Thyroid gland (tissue), 4 donors: ENCODE measurements at regions not wholly inside any gene's neighbourhood (a gene's known extent, or its start where the extent isn't known, plus 50 kb on each side); places are given as distances from the start of the nearest gene placed in this dataset.

Experiments used
- DNase-seq, 2 donors: peaks; one replicate each; pipeline ENCODE4 v3.0.0-alpha.2; 2019
- H3K27ac ChIP-seq, 3 donors: fragments of 200-600 bp; sonication (generic); 1 replicate in 2 of 3; 2 replicates in 1 of 3; pipeline ENCODE4 v1.5.1; 2016 to 2019; ENCODE audit warnings: mild to moderate bottlenecking in 1 of 3, moderate library complexity in 1 of 3
- H3K27me3 ChIP-seq: fragments of 200-600 bp; sonication (generic); one replicate; pipeline ENCODE4 v1.5.1; 2019
- H3K36me3 ChIP-seq, 2 donors: fragments of 200-600 bp; sonication (generic); one replicate each; pipeline ENCODE4 v1.5.1; 2016 to 2019
- H3K4me1 ChIP-seq, 2 donors: fragments of 200-600 bp; sonication (generic); one replicate each; pipeline ENCODE4 v1.5.1; 2017 to 2019
- H3K4me3 ChIP-seq, 3 donors: fragments of 200-600 bp; sonication (generic); replicated peaks in 1 of 3; 1 replicate in 2 of 3; 2 replicates in 1 of 3; pipeline ENCODE4 v1.5.1; 2016; ENCODE audit warnings: mild to moderate bottlenecking in 1 of 3
- H3K9me3 ChIP-seq: fragments of 200-600 bp; sonication (generic); one replicate; pipeline ENCODE4 v1.5.1; 2017
- POLR2A ChIP-seq, 2 donors: fragments of 450-650 bp; IDR thresholded peaks; one replicate each; pipeline ENCODE4 v1.6.1; 2017; ENCODE audit warnings: antibody characterized with exemption in 2 of 2, mild to moderate bottlenecking in 2 of 2, moderate library complexity in 1 of 2
- WGBS, 2 donors: methylation state at CpG; one replicate each; pipeline ENCODE4 v1.1.5; 2017; 5-methylcytosine and 5-hydroxymethylcytosine counted together
- intact Hi-C: fragments of 100-400 bp; cut with DNase I; formaldehyde crosslinking; loops from one replicate; pipeline ENCODE4 v1.15.1; 2023
- TF ChIP-seq, protein P1 (sequence below), 6 experiments: fragments of 200-600 bp in 3 of 6; fragments of 450-650 bp in 3 of 6; sonication (generic) in 3 of 6; IDR thresholded peaks; one replicate each; pipeline ENCODE4 v1.5.1; 2016 to 2019; ENCODE audit warnings: antibody characterized with exemption in 6 of 6, mild to moderate bottlenecking in 2 of 6, inconsistent platforms in 1 of 6, moderate library complexity in 1 of 6

DNA sequence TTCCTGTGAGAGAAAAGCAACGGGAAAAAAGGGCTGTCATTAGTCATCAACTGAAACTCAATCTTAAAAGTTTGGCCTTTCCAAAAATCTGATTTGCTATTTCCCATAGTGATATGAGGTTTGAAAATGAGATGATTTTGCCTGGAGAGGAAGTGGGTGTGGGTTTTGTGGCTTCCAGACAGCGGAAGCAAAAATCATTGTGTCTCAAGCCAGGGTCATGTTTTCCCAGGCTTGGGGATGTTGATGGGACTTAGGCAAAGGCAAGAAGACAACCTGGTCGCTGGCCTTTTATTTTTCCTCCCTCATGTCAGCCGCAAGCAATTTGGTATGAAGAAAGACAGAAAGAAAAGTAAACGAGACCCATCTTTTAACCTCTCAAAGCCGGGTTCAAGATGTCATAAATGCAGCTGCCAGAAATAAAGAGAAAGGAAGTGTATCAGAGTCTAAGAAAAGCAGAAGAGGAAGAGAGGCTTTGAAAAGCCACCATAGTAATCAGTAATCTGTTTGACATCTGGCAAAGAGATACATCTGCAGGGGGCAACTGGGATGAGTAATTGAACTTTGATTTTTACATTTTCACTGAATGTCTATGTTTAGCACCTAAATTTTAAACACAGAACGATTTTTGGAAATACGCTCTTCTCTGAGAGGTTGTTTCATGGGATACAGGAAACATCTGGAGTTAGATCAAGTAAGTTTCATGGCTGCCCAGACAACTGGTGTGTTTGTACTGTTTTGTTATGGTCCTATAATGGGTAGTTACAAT is 521.6 kb upstream of the SLIT2 start:
- no peak for TF ChIP-seq POLR2A (IDR thresholded peaks at IDR 0.05)
- TF ChIP-seq, protein P1, sequence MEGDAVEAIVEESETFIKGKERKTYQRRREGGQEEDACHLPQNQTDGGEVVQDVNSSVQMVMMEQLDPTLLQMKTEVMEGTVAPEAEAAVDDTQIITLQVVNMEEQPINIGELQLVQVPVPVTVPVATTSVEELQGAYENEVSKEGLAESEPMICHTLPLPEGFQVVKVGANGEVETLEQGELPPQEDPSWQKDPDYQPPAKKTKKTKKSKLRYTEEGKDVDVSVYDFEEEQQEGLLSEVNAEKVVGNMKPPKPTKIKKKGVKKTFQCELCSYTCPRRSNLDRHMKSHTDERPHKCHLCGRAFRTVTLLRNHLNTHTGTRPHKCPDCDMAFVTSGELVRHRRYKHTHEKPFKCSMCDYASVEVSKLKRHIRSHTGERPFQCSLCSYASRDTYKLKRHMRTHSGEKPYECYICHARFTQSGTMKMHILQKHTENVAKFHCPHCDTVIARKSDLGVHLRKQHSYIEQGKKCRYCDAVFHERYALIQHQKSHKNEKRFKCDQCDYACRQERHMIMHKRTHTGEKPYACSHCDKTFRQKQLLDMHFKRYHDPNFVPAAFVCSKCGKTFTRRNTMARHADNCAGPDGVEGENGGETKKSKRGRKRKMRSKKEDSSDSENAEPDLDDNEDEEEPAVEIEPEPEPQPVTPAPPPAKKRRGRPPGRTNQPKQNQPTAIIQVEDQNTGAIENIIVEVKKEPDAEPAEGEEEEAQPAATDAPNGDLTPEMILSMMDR (IDR thresholded peaks at IDR 0.05) = no peak
- Histone ChIP-seq H3K4me3 (no peak overlapping the region), H3K27me3 (no peaks in the 10 kb centered on the region), H3K36me3 (no peaks in the 10 kb centered on the region), H3K27ac (no peak overlapping the region), H3K4me1 (no peaks in the 10 kb centered on the region), H3K9me3 (no peaks in the 10 kb centered on the region)
- 57 to 59% methylated on average over 8 of the region's 8 CpGs for WGBS, 2 donors
- intact Hi-C loops = no loop called here
- no peak for DNase-seq

DNA sequence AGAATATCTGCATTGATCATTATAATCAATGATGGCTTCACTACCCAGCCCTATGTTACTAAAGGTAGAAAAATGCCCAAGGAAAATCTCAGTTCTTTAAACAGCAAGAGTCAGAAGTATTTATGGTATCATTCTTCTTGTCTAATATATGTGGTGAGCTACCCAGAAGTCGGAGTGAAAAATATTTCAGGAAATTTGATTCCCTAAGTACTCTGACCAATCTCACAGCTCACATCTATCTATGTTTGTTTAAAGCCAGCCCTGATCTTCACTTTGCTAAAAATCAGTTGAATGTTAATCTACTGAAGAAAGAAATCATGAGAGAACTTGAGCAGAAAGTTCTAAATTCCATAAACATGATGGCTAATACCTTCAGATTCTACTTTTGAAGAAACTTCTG is 522.9 kb upstream of the SLIT2 start:
- no peak overlapping the region for H3K4me3 ChIP-seq
- no peaks in the 10 kb centered on the region for H3K4me1 ChIP-seq
- H3K9me3 ChIP-seq = no peaks in the 10 kb centered on the region
- WGBS, 2 donors = 31 to 72% methylated on average over 1 of the region's 1 CpG
- no peak for DNase-seq
- H3K36me3 ChIP-seq = no peaks in the 10 kb centered on the region
- intact Hi-C loops = no loop called here
- no peaks in the 10 kb centered on the region for H3K27me3 ChIP-seq
- TF ChIP-seq POLR2A (IDR thresholded peaks at IDR 0.05) = no peak
- TF ChIP-seq, protein P1 (IDR thresholded peaks at IDR 0.05) = no peak
- no peak overlapping the region for H3K27ac ChIP-seq

DNA sequence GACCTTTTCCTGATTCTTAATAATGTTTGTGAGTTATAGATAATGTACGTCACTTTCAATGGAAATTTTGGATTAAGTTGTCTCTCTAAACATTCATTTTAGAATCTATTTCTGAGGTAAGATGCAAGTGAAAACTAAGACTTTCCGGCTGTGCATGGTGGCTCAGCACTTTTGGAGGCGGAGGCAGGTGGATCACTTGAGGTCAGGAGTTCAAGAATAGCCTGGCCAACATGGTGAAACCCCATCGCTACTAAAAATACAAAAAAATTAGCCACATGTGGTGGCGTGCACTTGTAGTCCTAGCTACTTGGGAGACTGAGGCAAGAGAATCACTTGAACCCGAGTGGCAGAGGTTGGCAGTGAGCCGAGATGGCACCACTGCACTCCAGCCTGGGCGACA is 524.6 kb upstream of the SLIT2 start:
- Histone ChIP-seq H3K27me3 (no peaks in the 10 kb centered on the region), H3K4me1 (no peaks in the 10 kb centered on the region), H3K9me3 (no peaks in the 10 kb centered on the region), H3K4me3 (no peak overlapping the region), H3K27ac (no peak overlapping the region), H3K36me3 (no peaks in the 10 kb centered on the region)
- no peak for DNase-seq
- 84 to 87% methylated on average over 8 of the region's 8 CpGs for WGBS, 2 donors
- intact Hi-C loops = no loop called here
- TF ChIP-seq, protein P1 (IDR thresholded peaks at IDR 0.05) = no peak
- no peak for TF ChIP-seq POLR2A (IDR thresholded peaks at IDR 0.05)

DNA sequence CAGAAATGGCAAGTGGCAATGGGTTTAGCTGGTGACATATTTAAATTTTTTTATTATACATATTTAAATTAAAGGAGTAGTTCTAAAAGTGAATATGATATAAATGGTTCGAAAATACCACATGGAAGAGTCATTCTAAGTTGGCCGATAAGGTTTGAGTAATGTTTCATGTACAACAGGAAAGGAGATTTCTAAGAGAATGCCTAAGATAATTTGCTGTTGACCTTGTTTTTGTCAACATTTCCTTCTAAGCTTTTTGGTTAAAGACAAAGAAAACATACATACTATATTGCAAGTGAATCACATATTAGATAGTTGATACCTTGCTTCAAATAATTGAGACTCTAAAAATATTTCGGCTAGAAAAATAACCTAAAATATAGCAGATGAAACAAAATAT is 526.6 kb upstream of the SLIT2 start:
- Histone ChIP-seq H3K4me3 (no peak overlapping the region), H3K36me3 (no peaks in the 10 kb centered on the region), H3K9me3 (no peaks in the 10 kb centered on the region), H3K27ac (no peak overlapping the region), H3K4me1 (no peaks in the 10 kb centered on the region), H3K27me3 (no peaks in the 10 kb centered on the region)
- TF ChIP-seq, protein P1 (IDR thresholded peaks at IDR 0.05) = no peak
- no peak for TF ChIP-seq POLR2A (IDR thresholded peaks at IDR 0.05)
- intact Hi-C loops = no loop called here
- no peak for DNase-seq
- 93 to 94% methylated on average over 3 of the region's 3 CpGs for WGBS, 2 donors

DNA sequence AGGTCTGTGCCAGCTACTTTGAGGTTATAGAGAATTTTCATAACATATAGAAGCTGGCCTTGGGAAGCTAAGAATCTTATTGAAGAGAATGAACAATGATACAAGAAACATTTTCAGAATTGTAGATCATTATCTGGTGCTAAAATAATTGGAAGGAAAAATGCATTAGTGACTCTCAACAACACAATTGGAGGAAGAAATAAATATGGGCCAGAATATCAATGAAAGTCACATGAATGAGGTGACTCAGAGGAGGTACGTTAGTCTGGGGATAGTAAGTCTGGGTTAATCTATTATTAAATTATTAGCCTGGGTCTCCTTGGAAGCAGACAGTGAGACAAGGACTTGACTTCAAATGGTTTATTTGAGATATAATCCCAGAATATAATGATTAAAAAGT is 529.3 kb upstream of the SLIT2 start:
- intact Hi-C loops = no loop called here

More for the DNA sequence above, 529.3 kb upstream of the SLIT2 start:
- Histone ChIP-seq H3K4me3 (no peak overlapping the region), H3K9me3 (no peaks in the 10 kb centered on the region), H3K27me3 (no peaks in the 10 kb centered on the region), H3K27ac (no peak overlapping the region), H3K4me1 (no peaks in the 10 kb centered on the region), H3K36me3 (no peaks in the 10 kb centered on the region)
- WGBS, 2 donors = 74 to 83% methylated on average over 1 of the region's 1 CpG
- DNase-seq = no peak
- TF ChIP-seq POLR2A (IDR thresholded peaks at IDR 0.05) = no peak
- TF ChIP-seq, protein P1 (IDR thresholded peaks at IDR 0.05) = no peak
